Kidney epithelial cell (primary cell): ENCODE measurements at regions not wholly inside any gene's neighbourhood (a gene's known extent, or its start where the extent isn't known, plus 50 kb on each side); places are given as distances from the start of the nearest gene placed in this dataset.

Source experiments
- DNase-seq: peaks from one replicate; pipeline ENCODE4 v3.0.0-alpha.2; 2010; ENCODE audit warnings: low read depth
- H3K27me3 ChIP-seq: 2 replicates; pipeline ENCODE4 v1.6.0; 2011; ENCODE audit warnings: low read length; ENCODE audit not compliant: control insufficient read depth, insufficient read depth
- H3K36me3 ChIP-seq: 2 replicates; pipeline ENCODE4 v1.5.1; 2011; ENCODE audit warnings: low read length; ENCODE audit not compliant: control insufficient read depth, insufficient read depth
- H3K4me3 ChIP-seq: 2 replicates; pipeline ENCODE4 v1.5.1; 2011; ENCODE audit warnings: low read depth, mild to moderate bottlenecking, control low read depth, low read length
- CTCF ChIP-seq: IDR thresholded peaks from 2 replicates; pipeline ENCODE4 v1.5.1; 2011; ENCODE audit warnings: mild to moderate bottlenecking, moderate library complexity, low read length, control low read depth, inconsistent platforms; ENCODE audit not compliant: insufficient read depth, poor library complexity, severe bottlenecking

- TF ChIP-seq CTCF: no peak
- no peaks in the 10 kb centered on the region for H3K36me3 ChIP-seq
- DNase-seq: no peak
- no peak overlapping the region for H3K4me3 ChIP-seq
- no peaks in the 10 kb centered on the region for H3K27me3 ChIP-seq
Observed at GRCh38 chr4:110278127-110278526, 79.7 kb upstream of the ELOVL6 start.

DNA sequence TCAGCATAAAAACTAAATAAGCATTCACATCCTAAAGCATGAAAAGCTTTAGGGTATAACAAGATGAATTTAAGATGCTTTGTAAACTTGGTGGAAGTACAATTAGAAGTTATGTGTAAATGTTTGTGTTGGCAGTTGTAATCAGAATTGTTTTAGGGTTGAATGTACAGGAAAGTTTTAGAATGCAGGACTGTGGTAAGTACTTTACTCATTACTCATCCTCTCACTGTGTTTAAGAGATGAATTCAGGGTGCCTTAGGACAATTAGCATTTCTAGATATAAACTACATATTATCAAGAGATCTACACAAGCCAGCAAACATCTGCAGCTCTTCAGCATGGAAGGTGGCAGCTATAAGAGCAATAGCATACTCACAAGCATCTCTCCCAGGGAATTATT is 77.5 kb upstream of the ELOVL6 start:
- TF ChIP-seq CTCF: no peak
- Histone ChIP-seq H3K4me3 (no peak overlapping the region), H3K36me3 (no peaks in the 10 kb centered on the region), H3K27me3 (no peaks in the 10 kb centered on the region)
- no peak for DNase-seq

GRCh38 chr4:110271986-110272385 is 73.6 kb upstream of the ELOVL6 start:
- Histone ChIP-seq H3K4me3 (no peak overlapping the region), H3K27me3 (no peaks in the 10 kb centered on the region), H3K36me3 (no peaks in the 10 kb centered on the region)
- no peak for TF ChIP-seq CTCF
- DNase-seq: no peak

DNA sequence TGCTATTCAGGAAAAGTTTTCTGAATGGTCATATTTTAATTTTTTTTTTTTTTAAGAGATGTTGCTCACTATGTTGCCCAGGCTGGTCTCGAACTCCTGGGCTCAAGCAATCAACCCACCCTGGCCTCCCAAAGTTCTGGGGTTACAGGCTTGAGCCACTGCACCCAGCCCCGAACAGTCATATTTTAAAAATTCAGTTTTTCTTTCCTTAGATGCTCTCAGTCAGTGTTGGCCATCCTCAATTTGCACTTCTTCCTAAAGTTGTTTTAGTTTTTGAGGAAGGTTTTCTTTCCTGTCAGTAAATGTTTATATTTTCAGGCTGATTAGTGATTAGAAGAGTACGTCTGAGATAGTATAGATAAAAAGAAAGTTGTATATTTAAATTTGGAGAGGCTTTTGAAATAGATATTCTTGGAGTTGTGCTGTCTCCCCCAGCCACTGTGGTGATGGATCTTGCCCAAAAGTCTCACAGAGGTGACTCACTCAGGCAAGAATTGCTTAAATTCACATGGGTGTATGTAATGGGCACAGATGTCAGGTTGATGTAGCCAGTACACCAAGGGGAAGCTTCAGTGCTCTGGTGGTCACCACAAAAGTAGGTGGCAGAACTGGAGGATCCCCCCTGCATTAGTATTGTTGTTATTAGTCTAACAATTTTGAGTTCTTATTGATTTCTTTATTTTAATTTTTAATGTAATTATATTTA is 72.2 kb upstream of the ELOVL6 start:
- Histone ChIP-seq H3K36me3 (no peaks in the 10 kb centered on the region), H3K4me3 (no peak overlapping the region), H3K27me3 (no peaks in the 10 kb centered on the region)
- no peak for TF ChIP-seq CTCF
- DNase-seq: peak; percentile 52

- Histone ChIP-seq H3K36me3 (no peaks in the 10 kb centered on the region), H3K4me3 (no peak overlapping the region), H3K27me3 (no peaks in the 10 kb centered on the region)
- DNase-seq: no peak
- no peak for TF ChIP-seq CTCF
Observed at GRCh38 chr4:110268790-110269189, 70.4 kb upstream of the ELOVL6 start.

GRCh38 chr4:110268352-110268751 is 69.9 kb upstream of the ELOVL6 start:
- Histone ChIP-seq H3K27me3 (no peaks in the 10 kb centered on the region), H3K4me3 (no peak overlapping the region), H3K36me3 (no peaks in the 10 kb centered on the region)
- no peak for TF ChIP-seq CTCF
- no peak for DNase-seq
